HG03558 (cell line): ENCODE measurements at regions not wholly inside any gene's neighbourhood (a gene's known extent, or its start where the extent isn't known, plus 50 kb on each side); places are given as distances from the start of the nearest gene placed in this dataset.

ENCODE experiments used
- ATAC-seq: cut with Tn5 transposase; IDR thresholded peaks from one replicate; pipeline ENCODE4 v1.9.1; 2021; ENCODE audit warnings: moderate number of reproducible peaks; ENCODE audit not compliant: unreplicated experiment; ENCODE audit errors: extremely low read depth

DNA sequence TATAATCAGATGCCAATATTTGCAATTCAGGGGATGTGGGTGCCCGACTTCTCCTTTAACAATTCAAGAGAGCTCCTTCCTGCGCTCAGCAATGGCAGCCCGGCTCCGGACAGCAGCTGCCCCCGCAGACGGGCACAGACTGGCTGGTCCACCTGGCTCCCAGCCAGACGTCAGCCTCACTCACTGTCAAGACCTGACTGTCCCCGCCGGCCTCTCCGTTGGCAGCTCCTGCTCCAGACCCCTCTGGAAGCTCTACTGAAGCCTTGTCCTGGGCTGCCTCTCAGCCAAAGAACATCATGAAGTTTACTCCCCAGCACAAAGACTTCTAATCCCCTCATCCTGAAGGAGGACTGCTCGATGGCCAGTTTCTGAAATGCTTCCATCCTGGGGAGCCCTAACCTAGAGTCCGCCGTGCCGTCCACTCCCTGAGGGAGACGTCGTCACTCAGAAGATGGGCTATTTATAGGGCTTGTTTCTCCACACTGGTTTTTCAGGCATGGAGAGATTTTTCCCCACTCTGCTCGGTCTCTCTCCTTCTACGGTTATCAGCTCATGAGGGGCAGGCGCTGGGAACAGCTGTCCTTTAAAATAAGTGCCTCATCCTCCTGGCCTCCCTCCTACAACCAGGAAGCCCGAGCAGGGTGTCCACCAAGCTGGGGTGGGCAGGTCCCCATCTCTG is 126.2 kb downstream of the RFLNA start:
- ATAC-seq = no peak

DNA sequence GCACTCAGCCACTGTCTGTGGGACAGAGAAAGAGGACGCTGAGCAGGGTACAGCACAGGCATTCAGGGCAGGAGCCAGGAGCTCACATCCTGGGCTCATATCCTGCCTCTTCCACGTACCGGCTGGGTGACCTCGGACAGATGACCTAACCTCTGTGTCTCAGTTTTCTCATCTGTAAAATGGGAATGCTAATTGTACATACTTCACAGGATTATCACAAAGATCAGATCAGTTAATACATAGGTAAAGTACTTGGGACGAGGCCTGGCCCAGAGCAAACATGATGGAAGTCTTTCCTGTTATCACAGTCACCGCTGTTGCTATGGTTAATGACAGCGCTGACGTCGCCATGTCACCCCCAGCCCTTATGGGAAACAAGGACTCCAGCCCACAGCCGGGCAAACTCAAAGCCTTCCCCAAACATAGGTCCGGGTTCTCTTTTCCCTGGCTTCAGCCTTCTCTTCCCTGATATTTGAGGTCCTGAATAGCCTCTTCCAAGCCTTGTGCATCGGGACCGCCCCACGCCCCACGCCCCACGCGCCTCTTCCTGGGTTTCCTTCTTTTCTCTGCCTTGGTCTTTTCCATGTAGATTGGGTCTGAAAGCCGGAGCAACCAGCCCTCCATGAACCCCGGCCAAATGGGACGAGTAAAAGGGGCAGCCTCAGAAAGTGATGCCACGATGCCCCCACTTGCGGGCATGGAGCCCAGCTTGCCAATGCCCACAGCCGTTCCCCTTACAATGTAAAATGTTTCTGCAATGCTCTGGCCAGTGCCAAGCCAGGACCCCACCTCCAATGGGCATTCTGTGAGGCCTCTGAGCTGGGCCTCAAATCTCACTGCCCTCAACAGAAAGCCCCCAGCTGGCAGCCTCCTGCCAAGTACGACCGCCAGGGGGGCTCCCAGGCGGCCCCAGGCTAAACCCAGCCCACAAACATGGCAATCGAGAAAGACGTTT is 125.4 kb downstream of the RFLNA start:
- ATAC-seq = no peak

DNA sequence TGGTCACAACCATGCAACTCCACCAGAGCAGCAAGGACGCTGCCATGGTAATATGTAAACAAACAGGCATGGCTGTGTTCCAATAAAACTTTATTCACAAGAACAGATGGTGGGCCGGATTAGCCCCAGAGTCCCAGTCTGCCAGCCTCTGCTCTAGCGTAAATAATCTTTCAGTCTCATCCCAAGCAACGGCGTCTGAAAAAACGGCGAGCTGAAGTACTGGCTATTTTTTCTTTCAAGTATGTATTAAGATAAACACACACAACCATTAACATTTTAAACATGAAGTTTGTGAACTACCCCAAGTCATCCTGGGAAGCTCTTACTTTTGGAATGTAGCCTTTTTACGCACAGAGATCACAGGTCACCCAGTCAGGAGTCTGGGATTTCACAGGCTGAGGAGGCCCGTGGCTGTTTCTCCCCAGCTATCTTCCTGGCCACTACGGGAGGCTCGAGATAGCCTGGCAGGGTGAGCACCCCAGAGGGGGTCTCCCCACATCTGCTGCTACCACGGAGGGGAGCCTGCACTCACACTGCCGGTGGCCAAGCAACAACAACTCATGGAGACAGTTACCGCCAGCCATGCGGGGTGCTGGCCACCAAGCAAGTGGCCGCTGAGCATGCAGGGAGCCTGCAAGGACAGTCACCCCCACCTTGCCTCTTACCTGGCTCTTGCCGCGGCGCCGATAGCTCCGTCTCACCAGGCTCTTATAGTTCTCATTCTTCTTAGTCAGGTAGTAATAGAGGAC is 124.6 kb downstream of the RFLNA start:
- no peak for ATAC-seq

DNA sequence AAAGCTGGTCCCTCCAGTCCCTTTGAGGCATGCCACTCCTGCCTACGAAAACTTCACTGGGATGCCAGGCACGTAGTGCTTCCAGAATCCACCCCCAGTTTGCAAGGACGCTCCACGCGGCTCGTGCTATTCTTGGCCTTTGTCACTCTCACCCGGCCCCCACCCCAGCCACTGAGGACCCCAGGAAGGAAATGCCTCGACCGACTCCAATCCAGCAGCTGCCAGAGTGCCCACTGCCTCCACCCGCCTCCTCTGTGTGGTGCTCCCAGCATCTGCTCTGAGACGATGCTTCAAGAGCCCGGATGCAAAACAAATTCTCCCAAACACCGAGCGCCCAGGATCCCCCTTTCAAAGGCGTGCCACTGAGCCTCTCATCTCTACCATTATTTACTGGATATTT is 123.9 kb downstream of the RFLNA start:
- ATAC-seq = no peak

DNA sequence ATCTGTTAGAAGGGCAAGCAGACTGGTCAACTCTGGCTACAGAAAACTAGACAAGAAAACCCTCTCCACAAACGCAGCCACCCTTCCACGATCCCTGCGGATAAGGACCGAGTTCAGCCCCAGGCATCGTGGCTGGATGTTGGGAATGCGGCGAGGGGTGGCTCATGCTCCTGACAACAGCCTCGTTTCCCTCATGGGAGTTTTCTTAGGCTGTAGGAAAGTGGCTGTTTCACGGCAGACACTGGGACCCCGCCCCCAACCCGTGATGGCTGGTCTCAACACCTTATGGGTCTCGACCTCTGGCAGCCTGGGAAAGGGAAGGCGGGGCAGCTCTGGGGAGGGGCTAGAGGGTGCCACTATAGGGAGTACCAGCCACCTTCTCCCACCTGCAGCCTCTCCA is 123.3 kb downstream of the RFLNA start:
- no peak for ATAC-seq

DNA sequence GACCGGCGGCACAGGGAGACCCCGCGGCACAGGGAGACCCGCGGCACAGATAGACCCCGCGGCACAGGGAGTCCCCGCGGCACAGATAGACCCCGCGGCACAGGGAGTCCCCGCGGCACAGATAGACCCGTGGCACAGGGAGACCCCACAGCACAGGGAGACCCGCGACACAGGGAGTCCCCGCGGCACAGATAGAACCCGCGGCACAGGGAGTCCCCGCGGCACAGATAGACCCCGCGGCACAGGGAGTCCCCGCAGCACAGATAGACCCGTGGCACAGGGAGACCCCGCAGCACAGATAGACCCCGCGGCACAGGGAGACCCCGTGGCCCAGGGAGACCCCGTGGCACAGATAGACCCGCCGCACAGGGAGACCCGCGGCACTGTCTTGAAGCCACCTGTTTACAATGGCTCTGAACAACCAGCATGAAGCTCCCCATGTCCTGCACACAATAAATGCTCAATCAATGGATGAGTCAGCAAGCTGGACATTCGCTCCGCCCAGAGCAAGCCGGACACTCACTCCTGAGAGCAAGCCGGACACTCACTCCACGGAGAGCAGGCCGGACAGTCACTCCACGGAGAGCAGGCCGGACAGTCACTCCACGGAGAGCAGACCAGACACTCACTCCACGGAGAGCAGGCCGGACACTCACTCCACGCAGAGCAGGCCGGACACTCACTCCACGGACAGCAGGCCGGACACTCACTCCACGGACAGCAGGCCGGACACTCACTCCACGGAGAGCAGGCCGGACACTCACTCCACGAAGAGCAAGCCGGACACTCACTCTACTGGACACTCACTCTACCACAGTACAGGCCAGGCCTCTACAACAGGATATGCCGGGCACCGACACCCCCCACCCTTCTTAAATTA is 121.9 kb downstream of the RFLNA start:
- ATAC-seq = no peak

DNA sequence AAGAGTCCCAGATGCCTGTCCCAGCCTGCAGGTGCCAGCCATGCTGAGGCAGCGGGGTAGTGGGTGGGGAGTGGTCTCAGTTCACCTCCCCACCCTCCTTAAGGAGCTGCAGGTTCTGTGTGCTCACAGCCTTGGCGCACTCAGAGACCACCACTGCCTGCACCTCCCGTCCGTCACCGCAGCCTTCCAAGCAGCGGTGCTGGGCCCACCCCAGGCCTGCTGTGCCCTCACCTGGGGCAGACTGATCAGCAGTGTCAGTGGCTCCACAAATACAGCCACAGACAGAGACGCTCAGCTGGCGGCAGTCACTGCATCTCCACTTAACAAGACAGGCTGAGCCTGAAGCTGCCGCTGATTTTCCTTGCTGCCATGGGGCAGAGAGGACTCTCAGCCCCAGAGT is 120.2 kb downstream of the RFLNA start:
- no peak for ATAC-seq

DNA sequence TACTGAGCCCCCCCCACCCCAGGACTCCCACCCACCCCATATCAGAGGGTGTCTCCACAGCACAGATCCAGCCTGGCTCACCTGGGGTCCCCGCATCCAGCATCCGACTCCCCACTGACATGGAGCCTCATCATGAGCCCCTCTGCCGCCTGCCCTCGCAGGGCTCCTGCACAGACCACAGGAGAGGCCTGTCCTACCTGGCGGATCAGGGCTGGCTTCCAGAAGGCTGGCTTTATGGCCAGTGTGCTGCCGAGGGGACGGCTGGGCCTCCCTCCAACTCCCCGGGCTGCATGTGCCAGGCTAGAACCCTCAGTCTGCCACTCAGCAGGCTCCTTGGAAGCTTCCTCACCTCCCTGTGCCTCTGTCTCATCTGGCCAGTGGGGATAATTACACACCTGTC is 119.0 kb downstream of the RFLNA start:
- no peak for ATAC-seq

DNA sequence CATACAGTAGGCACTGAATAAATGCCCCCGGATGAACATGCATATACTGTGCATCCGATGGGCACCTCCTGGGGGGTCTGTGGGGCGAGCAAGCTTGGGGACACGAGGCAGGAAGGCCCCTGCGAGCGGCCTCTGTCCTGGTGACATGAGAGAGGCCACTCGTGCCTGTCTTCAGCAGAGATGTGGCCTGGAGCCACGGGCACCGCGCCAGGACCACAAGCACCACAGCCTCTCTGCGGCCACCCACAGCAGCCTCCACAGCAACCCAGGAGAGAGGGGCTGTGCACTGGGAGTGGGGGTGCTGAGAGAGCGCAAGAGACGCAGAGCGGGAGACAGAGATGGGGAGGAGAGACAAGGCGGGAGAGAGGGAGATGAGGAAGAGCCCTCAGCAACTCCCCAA is 118.5 kb downstream of the RFLNA start:
- no peak for ATAC-seq

DNA sequence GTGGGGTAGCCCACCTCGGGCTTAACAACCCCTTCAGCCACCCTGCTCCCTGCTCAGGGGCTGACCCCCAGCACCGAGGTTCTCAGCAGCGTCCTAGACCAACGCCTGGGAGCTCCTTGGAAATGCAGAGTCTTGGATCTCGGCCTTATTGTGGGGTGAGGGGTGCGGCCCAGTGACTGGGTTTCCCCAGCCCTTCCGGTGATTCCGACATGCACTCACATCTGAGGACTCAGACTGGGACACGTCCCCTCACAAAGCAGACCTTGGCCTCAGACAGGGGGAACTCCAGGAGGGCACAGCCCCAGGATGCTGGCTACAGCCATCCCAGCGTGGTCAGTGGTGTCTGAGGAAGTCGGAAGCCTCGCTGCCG is 117.7 kb downstream of the RFLNA start:
- no peak for ATAC-seq

DNA sequence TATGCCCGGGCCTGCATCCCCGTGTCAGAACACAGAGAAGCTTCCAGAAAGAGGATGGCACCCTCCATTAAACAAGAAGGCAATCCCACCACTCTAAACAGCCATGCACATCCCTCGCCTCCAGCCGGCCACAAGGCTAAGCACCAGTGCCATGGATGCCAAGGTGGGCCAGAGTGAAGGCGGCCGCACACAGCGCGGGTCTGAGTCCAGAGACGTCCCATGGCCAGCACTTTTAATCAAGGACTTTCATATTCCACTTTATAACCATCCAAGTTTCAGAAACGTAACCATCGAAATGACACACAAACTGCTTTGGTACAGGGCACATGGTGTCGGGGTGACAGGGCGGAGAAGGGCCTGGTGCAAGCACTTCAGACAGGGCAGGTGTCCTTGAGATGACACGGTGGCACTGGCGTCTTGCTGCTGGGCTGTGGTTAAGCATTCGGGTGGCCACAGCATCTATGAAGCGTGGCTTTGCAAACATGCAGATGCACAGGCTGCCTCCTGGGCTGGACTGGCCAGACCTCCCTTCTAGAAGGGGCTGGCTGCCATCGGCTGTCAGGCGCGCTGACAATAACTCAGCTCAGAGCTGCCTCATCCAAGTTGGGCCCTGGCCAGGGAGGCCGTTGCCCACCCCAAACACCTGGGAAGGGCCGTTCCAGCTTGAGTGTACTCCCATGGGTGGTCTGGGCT is 117.2 kb downstream of the RFLNA start:
- no peak for ATAC-seq

DNA sequence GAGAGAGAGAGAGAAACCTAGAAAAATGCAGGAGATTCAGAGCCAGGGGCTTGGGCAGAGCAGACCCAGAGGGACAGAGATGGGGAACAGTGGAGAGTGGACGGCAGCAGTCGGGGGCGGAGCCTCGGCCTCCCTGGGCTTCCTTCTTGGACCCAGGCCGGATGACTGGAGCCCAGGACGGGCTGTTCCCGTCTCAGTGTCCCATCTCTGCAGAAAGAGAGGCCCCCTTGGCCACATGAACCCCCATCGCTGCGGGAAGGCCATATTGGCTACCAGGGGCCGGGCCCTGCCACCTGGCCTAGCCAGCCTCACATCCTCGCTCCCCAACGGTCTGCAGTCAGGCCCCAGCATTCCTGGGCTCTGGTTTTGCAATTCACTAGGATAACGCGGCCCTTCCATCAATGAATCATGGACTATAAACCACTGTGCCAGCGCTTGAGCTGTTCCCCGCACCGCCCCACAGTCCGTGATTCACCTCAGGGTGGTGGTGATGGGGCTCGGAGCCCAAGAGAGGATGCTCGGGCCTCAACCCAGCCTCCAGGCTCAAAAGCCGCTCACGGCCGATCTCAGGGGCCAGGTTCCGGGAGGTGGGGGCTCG is 116.5 kb downstream of the RFLNA start:
- ATAC-seq = no peak

DNA sequence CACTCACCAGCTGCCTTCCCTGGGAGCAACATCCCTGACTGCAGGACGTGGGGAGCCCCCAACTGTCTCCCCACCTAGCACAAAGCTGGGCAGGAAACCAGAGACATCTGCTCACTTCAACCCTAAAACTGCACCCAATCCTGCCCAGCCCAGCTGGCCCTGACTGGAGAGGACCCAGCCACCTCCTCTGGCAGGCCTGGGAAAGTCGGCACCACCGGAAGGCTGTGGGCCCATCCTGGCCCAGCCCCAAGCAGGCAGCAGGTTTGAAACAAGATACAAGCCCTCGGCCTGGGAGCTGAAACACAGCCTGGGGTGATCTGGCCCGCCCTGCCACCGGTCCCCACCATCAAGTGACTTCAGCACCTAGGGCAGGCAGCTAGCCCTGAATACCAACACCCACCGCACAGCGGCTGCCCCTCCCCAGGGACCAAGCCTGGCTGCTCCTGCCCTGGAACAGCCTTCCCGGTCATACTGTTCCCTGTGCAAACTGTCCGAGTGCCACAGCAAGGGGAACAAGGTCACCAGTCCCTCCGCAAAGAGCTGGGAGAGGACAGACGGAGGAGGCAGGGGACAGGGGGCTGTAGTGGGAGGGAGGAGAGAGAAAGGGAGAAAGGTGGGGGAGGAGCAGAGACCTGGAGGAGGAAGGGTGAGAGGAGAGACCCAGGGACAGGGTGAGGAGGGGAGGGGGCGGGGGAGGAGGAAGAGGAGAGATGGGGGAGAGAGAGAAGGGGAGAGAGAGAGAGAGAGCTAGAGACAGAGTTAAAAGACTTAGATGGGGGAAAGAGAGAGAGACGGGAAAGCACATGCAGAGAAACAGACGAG is 115.7 kb downstream of the RFLNA start:
- no peak for ATAC-seq

DNA sequence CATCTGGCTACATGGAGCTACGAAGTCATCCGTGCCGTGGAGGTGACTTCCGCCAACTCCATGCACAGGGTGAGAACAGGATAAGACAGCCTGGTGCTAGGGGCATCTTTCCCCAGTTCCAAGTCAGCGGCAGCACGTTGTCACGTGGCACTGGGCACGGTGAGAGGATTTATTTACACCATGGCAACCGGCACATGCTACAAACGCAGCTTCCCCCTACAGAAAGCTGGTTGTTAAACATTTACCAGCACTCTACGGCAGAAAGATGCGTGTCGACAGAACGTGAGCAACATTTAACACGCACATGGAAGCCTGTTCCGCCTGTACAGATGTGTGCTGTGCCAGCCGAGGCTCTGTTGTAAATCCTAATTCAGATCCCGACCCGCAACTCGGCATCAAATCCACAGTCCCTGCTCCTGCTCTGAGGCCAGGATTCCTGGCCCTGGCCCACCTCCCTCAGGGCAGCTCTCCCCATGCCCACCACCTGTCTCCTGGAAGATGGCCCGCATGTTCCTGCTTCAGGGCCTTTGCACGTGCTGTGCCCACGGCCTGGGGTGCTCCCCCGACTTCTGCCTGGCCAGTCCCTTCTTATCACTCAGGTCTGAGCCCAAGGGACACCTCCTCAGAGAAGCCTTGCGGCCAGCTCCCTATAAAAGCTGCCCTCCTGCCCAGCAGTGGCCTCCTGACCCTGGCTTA is 114.1 kb downstream of the RFLNA start:
- no peak for ATAC-seq

DNA sequence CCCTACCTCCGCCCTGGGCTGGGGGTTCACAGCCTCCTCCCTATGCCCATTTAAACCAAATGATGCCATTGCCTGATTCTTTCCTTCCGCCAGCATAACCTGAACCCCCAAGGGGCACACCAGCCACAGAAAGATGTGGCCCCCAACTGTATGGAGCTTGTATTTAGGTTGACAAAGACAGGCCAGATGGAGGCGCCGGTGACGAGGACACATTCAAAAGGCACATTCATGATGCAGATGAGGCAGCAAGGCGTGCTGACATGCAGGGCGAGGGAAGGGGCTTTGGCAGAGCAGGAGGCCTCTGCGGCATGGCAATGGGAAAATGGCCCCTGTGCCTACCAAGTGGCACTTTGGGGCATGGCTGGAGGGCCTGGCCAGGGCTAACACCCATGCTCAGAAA is 112.2 kb downstream of the RFLNA start:
- no peak for ATAC-seq

DNA sequence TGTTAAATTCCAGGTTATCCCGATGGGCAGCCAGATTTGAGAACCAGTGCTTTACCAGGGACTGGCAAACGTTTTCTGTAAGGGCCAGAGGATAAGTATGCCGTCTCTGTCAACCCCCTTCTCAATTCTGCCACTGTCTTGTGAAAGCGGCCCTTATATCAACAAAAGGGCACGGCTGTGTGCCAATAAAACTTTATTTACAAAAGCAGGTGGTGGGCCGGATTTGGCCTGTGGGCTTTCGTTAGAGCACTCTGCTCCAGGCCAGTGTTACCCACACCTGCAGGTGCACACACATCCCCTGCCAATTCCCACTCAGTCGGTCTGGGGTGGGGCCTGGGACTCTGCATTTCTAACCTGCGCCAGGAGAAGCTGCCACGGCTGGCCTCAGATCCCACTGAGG is 111.2 kb downstream of the RFLNA start:
- ATAC-seq = no peak

DNA sequence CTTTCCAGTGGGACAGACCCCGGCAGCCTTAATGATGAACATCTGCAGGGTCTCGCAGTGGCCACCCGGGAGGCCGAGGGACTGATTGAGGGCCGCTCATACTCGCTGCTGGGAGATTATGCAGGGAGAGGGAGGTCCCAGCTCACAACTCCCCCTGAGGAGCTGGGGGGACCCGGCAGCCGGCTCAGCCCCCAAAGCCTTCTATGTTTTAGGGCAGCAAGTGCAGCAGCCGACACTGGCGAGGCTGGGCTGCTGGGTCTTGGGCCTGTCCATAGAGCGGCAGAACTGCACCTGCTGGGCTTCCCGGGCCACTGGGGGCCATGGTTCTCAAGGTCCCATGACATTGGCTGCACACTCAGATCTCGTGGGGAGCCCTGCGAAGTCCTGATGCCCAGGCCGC is 110.7 kb downstream of the RFLNA start:
- ATAC-seq = no peak

DNA sequence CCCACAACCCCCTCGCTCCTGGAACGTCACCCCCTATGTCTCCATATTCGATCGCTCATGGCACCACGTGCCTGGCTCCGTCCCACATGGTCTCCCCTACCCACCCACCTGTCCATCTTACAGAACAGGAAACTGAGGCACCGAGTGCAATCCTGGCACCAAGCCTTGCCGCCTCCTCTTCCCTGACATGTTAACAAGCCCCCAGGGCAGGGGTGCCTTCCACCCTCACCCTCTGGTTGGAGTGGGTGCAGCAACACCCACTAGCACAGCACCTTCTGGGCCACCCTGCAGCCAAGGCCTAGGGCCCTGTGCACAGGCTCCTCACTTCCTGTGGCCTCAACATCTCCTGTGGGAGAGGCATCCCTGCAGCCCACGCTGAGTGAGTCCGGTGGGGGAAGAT is 110.3 kb downstream of the RFLNA start:
- no peak for ATAC-seq
